ENCODE measurements at regions not wholly inside any gene's neighbourhood (a gene's known extent, or its start where the extent isn't known, plus 50 kb on each side); places are given as distances from the start of the nearest gene placed in this dataset.
A peak's percentile ranks its signal among the peaks of the same experiment; 100 is the strongest.

- no peak for DNase-seq (ENCODE audit: low read depth, low spot score)
These were observed 205.2 kb upstream of the EEA1 start for GRCh38 chr12:93134175-93134890.

DNA sequence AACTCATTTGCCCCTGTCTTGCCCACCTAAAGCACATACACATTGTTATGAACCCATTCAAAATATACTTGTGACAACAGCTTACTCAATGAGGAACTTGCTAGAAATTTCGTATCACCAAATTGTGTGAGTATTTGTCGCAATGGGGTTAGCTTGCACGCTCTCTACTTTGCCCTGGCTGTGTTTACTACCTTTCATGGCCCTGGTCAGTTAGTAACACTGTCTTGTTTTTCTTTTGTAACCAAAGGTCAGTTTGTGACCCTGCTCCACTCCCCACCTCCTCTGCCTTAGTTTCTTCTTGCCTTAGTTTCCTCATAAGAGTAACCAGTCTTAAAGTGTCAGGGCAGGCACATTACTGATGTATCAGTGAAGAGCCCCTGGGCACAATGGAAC, 205.8 kb upstream of the EEA1 start:
- no peak for DNase-seq (ENCODE audit: low read depth, low spot score)

DNA sequence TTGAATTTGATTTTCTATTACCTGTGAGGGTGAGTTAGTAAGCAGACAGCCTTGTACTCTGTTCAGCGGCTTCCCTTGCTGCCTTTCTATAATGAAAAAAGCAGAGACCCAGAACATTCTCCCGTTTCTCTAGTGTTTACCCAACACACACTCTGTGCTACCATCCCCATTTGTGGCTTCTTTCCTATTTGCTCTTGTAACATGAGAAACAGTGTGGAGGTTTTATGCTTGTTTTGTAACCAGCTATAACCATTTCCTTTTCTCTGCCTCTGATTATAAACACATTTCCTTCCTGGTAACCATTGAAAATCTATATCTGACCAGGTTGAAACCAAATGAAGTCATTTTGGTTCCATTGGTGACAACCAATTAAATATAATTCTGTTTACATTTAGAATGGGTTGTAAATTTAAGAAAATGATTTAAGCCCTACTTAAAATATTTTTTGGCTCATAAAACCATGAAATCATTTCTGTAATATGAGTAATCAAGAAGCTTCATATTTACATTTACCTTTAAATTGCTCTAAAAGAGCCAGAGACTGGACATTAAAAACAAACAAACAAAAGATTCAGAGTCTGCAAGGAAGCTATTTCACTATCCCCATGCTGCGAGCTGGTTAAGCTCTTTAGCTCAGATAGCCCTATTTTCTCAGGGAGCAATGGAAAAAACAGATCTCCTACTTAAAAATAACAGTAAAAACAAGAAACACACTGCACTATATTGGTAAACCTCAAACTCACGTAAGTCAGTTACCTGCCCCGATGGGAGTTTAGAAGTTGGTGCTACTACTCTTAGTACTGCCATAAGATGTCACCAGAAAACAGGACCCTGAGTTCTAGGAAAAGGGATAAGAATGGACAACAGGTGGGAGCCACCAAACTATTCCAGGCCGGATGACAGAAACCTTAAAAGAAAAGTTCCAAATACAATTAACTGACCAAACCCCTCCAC, 206.5 kb upstream of the EEA1 start:
- no peak for DNase-seq (ENCODE audit: low read depth, low spot score)

DNA sequence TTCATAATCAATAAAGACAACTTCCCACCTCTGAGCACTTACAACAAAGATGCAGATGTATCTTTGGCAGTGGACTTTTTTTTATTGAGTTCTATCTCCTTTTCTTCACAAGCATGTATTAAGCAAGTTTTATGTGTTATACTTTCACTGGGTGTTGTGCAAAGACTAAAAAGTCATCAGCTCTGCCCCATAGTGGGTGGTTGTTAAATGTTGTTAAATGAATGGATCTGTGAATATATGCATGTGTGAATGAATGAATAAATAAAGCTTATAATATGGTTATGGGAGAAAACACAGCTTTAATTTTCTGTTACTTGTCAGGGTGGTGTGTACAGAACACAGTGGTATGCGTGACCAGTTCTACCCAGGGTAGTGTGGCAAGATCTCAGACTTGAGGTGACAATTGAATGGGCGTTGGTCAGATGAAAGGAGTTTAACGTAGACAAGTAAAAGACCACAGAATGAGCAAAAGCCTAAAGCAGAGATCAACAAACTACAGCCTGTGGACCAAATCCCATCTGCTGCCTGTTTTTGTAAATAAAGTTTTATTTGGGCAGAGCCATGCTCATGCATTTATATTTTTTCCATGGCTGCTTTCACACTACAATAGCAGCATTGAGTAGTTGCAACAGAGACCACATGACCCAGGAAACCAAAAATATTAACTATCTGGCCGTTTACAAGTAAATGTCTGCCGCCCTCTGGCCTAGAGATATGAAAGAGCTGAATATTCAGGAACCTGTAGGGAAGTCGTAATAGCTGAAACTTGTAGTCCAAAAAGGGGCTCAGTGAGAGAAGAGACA, 207.4 kb upstream of the EEA1 start:
- DNase-seq (ENCODE audit: low read depth, low spot score): no peak

- DNase-seq (ENCODE audit: low read depth, low spot score): peak; percentile 22
These were observed 208.8 kb upstream of the EEA1 start for GRCh38 chr12:93137656-93138612.

GRCh38 chr12:93139028-93139665, 210.1 kb upstream of the EEA1 start:
- DNase-seq (ENCODE audit: low read depth, low spot score): no peak

- no peak for DNase-seq (ENCODE audit: low read depth, low spot score)
These were observed 211.2 kb upstream of the EEA1 start for GRCh38 chr12:93140325-93140724.

- no peak for DNase-seq (ENCODE audit: low read depth, low spot score)
These were observed 211.7 kb upstream of the EEA1 start for GRCh38 chr12:93140801-93141200.

DNA sequence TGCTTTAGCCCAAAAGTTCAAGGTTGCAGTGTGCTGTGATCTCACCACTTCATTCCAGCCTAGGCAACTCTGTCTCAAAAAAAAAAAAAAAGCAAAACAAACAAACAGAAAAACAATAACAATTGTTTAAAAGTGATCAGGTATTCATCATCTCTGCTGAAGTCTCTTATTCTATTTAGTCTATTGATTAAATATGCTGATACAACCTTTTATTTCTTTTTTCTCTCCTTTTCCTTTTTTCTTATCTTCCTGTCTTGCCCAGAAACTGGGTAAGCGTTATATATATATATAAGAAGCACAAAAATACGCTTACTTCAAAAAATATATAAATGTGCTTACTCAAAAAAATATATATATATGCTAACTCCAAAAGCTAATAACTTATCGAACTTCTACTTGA, 213.8 kb upstream of the EEA1 start:
- DNase-seq (ENCODE audit: low read depth, low spot score): no peak

- no peak for DNase-seq (ENCODE audit: low read depth, low spot score)
These were observed 215.0 kb upstream of the EEA1 start for GRCh38 chr12:93144109-93144508.

- no peak for DNase-seq (ENCODE audit: low read depth, low spot score)
These were observed 216.0 kb upstream of the EEA1 start for GRCh38 chr12:93145086-93145485.

DNA sequence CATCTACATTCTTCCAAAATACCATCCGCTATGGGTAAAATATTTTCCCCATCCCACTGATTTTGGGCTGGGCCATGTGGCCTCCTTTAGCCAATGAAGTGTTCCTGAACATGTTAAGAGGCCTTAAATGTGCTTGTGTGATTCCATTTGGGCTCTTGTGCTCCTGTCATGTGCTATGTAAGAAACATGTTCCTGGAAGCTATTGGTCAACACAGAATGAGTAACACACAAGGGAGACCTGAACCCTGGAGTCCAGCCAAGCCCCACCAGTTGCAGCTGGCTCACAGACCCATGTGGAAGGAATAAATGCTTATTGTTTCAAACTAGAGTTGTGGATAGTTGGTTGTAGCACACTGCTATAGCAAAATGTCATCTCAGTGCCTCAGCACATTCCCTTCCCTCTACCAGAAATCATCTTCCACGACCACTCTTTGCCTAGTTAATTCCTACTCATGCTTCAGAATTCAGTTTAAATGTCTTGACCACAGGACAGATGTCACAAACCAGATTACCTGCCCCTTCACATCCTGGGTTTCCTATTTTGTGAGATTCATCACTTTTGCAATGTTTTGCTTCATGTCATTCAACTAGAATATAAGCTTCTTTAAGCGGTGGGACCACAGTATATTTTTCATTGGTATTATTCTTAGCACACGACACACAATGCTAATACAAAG, 217.3 kb upstream of the EEA1 start:
- no peak for DNase-seq (ENCODE audit: low read depth, low spot score)

- DNase-seq (ENCODE audit: low read depth, low spot score): no peak
These were observed 217.9 kb upstream of the EEA1 start for GRCh38 chr12:93146970-93147369.

GRCh38 chr12:93148412-93148811, 219.3 kb upstream of the EEA1 start:
- DNase-seq (ENCODE audit: low read depth, low spot score): no peak

GRCh38 chr12:93149229-93149628, 220.1 kb upstream of the EEA1 start:
- DNase-seq (ENCODE audit: low read depth, low spot score): no peak

DNA sequence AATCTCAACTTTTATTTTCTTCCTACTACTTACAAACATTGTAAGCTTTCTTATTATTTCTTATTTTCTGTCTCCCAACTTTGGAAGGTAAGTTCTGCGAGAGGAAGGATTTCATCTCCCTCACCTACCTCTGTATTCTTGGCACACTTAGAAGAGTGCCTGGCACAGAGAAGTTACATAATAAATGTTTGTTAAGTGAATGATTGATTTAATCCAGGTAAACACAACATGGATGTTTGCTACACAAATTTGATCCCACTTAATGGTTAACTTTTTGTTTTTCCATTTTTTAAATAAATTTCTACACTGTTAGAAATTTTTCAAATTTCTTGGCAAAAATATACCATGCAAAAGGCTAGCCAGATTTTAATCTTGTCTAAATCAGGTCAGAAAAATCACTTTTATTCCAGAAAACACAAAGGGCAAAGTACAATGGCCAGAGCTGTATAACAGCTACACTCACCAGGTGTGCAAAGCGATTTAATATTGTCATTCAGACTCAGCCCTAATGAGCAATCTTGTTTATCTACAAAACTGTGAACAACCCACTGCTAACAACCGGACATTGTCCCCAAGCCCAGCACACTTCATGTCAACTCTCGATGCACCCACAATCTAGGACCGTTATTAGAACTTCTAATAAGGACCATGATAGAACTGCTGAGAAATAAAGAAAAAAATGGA, 222.1 kb upstream of the EEA1 start:
- no peak for DNase-seq (ENCODE audit: low read depth, low spot score)

- no peak for DNase-seq (ENCODE audit: low read depth, low spot score)
These were observed 223.5 kb upstream of the EEA1 start for GRCh38 chr12:93152617-93153016.

DNA sequence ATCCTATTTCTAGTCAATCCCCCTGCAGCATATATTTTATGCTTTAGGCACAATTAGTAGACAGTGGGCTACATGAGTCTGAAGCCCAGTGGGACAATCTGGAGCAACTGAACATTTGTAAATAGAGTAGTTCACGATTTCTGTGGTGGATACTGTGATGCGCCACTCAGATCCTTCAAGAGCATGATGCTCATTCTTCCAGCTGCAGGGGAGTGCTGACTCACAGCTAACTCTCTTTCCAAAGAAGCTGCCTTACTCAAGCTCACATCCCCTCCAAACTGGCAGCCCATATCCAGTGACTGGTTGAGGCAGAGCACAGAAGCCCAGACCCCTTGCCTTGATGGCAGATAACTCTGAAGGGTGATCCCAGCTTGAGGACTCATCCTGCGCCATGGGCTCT, 224.2 kb upstream of the EEA1 start:
- DNase-seq (ENCODE audit: low read depth, low spot score): no peak

- DNase-seq (ENCODE audit: low read depth, low spot score): no peak
These were observed 223.5 kb upstream of the NUDT4 start for GRCh38 chr12:93154096-93154728.

Measured in ELF-1 (cell line).